Tibial artery (tissue), 4 donors: ENCODE measurements at regions not wholly inside any gene's neighbourhood (a gene's known extent, or its start where the extent isn't known, plus 50 kb on each side); places are given as distances from the start of the nearest gene placed in this dataset.
"Not testable (repeated sequence)": the region's sequence is repeated elsewhere in the genome, so short reads cannot be mapped to it uniquely, and the experiment has no call there.

Experiments
- DNase-seq, 2 donors: peaks; one replicate each; pipeline ENCODE4 v3.0.0-alpha.2; 2019
- H3K27ac ChIP-seq, 2 donors: fragments of 200-600 bp; sonication (generic) in 1 of 2; 1 replicate in 1 of 2; 2 replicates in 1 of 2; pipeline ENCODE4 v1.5.1; 2018 to 2019; ENCODE audit warnings: mild to moderate bottlenecking in 1 of 2
- H3K27me3 ChIP-seq, 2 donors: fragments of 200-600 bp; sonication (generic) in 1 of 2; one replicate each; pipeline versions ENCODE4 v1.5.1 to v1.6.0; 2016 to 2019
- H3K36me3 ChIP-seq, 3 donors: fragments of 200-600 bp; sonication (generic) in 2 of 3; one replicate each; pipeline ENCODE4 v1.5.1; 2016 to 2019; ENCODE audit warnings: mild to moderate bottlenecking in 2 of 3
- H3K4me1 ChIP-seq, 4 donors: fragments of 200-600 bp; sonication (generic) in 2 of 4; 1 replicate in 3 of 4; 2 replicates in 1 of 4; pipeline ENCODE4 v1.5.1; 2016 to 2019
- H3K4me3 ChIP-seq, 2 donors: fragments of 200-600 bp; sonication (generic) in 1 of 2; 1 replicate in 1 of 2; 2 replicates in 1 of 2; pipeline ENCODE4 v1.5.1; 2018 to 2019; ENCODE audit warnings: mild to moderate bottlenecking in 2 of 2
- H3K9me3 ChIP-seq, 3 donors: fragments of 200-600 bp; sonication (generic) in 1 of 3; one replicate each; pipeline ENCODE4 v1.5.1; 2016 to 2019
- intact Hi-C: fragments of 100-400 bp; cut with DNase I; formaldehyde crosslinking; loops from one replicate; pipeline ENCODE4 v1.15.0; 2023; ENCODE audit warnings: low total_unique reads

GRCh38 chrY:16329135-16329820 is 1550.7 kb downstream of the CDY2B start:
- intact Hi-C loops, H3K36me3 ChIP-seq, DNase-seq, H3K27ac ChIP-seq, H3K4me1 ChIP-seq, H3K27me3 ChIP-seq, H3K9me3 ChIP-seq, H3K4me3 ChIP-seq: not testable (repeated sequence)
